ENCODE measurements at regions not wholly inside any gene's neighbourhood (a gene's known extent, or its start where the extent isn't known, plus 50 kb on each side); places are given as distances from the start of the nearest gene placed in this dataset.

DNA sequence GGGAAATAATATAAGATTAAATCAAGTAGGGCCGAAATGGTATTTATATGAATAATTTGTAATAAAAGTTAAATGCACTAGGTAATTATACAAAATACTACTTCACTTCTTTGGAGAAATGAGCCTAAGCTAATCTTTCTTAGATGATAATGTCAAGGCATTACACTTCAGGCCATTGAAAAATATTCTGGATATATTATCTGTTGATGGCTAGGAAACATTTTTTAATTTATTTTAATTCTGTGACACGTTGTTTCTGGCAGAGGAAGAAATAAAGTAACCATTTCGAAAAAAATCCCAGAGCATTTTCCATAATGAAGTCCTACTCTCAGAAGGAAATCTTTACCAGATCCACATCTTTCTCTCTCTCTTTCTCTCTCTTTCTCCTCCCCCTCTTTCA lies 133.9 kb downstream of the MMUT start:
- no peaks in the 10 kb centered on the region for H3K9me3 ChIP-seq
- DNase-seq (no peak), ATAC-seq (no peak)
- H3K36me3 ChIP-seq (ENCODE audit: insufficient read depth in 1 of 2, low read depth in 1 of 2): no peaks in the 10 kb centered on the region
- intact Hi-C loops (cut with DNase I): no loop called here
- no peaks in the 10 kb centered on the region for H3K4me1 ChIP-seq
- H3K27me3 ChIP-seq (ENCODE audit: insufficient read depth in 3 of 3, low read length in 2 of 3): no peaks in the 10 kb centered on the region
- 75 to 82% (median 75%) methylated on average over 3 of the region's 3 CpGs for WGBS, 3 donors
- TF ChIP-seq, protein P1, sequence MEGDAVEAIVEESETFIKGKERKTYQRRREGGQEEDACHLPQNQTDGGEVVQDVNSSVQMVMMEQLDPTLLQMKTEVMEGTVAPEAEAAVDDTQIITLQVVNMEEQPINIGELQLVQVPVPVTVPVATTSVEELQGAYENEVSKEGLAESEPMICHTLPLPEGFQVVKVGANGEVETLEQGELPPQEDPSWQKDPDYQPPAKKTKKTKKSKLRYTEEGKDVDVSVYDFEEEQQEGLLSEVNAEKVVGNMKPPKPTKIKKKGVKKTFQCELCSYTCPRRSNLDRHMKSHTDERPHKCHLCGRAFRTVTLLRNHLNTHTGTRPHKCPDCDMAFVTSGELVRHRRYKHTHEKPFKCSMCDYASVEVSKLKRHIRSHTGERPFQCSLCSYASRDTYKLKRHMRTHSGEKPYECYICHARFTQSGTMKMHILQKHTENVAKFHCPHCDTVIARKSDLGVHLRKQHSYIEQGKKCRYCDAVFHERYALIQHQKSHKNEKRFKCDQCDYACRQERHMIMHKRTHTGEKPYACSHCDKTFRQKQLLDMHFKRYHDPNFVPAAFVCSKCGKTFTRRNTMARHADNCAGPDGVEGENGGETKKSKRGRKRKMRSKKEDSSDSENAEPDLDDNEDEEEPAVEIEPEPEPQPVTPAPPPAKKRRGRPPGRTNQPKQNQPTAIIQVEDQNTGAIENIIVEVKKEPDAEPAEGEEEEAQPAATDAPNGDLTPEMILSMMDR (IDR thresholded peaks at IDR 0.05): no peak
- H3K4me3 ChIP-seq: no peak overlapping the region
- H3K27ac ChIP-seq: no peak overlapping the region

DNA sequence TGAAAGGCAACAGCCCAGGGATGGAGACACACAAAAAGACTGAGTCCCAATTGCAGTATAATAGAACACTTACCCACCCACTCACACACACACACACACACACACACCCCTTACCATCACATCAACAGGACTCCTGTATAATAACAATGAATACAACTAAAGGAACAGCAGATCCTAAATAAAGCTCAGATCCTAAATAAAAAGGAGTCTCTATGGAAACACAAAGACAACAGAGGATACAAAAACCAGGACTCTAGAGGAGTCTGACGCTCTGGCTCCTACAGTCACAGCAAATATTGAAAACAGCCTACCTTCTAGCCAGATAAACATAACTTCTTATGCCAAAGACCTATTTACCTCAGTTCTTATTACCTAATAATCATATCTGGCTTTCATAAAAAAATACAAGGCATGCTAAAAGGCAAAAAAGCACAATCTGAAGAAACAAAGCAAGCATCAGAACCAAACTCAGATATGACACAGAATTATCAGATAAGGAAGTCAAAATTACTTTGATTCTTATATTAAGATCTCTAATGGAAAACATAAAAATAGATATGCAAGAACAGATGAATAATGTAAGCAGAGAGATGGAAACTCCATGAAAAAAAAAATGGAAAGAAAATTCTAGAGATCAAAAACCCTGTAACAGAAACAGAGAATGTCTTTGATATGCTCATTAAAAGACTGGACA lies 134.9 kb downstream of the MMUT start:
- Histone ChIP-seq H3K27me3 (ENCODE audit: insufficient read depth in 3 of 3, low read length in 2 of 3) (no peaks in the 10 kb centered on the region), H3K4me1 (no peaks in the 10 kb centered on the region), H3K9me3 (no peaks in the 10 kb centered on the region), H3K27ac (no peak overlapping the region), H3K4me3 (no peak overlapping the region), H3K36me3 (ENCODE audit: insufficient read depth in 1 of 2, low read depth in 1 of 2) (no peaks in the 10 kb centered on the region)
- ATAC-seq (no peak), DNase-seq (no peak)
- WGBS, 3 donors: 36 to 79% (median 58%) methylated on average over 1 of the region's 1 CpG
- TF ChIP-seq, protein P1 (IDR thresholded peaks at IDR 0.05): no peak
- intact Hi-C loops (cut with DNase I): no loop called here

DNA sequence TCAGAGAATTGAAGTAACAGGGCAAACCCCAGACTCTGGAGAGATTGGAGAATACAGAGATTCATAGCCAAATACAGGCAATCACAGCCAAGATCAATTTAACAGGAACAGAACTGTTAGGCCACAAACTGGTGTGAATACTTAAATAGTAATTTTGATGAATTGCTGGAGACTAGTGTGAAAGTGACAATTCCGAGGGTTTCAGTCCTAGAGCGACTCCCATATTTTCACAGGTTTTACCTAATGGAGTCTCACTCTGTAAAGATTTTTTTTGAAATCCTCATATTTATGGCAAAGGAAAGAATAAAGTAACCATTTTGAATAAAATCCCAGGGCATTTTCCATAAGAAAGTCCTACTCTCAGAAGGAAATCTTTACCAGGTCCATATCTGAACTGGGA lies 135.5 kb downstream of the MMUT start:
- ATAC-seq (no peak), DNase-seq (no peak)
- intact Hi-C loops (cut with DNase I): no loop called here
- no peak overlapping the region for H3K4me3 ChIP-seq
- no peaks in the 10 kb centered on the region for H3K36me3 ChIP-seq (ENCODE audit: insufficient read depth in 1 of 2, low read depth in 1 of 2)
- H3K27me3 ChIP-seq (ENCODE audit: insufficient read depth in 3 of 3, low read length in 2 of 3): no peaks in the 10 kb centered on the region
- H3K4me1 ChIP-seq: no peaks in the 10 kb centered on the region
- no peak overlapping the region for H3K27ac ChIP-seq
- TF ChIP-seq, protein P1 (IDR thresholded peaks at IDR 0.05): no peak
- WGBS, 3 donors: 84 to 91% (median 88%) methylated on average over 2 of the region's 2 CpGs
- H3K9me3 ChIP-seq: no peaks in the 10 kb centered on the region

DNA sequence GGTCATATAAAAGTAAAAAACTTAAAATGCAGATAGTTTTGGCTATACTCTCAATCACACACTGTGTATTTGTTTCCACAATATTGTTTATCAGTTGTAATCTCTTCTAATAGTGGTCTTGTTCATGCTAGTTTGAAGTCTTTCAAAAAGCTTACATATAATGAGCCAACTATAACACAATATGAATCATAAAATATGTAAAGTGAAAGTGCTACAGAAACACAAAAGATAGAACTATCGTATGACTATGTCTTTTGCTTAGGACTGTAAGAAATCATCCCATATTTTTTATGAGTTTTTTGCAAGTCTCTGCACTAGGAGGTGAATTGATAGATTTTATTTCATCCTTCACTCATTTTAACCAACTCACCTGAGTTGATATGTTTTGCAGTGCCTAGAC lies 136.0 kb downstream of the MMUT start:
- TF ChIP-seq, protein P1 (IDR thresholded peaks at IDR 0.05): no peak
- H3K36me3 ChIP-seq (ENCODE audit: insufficient read depth in 1 of 2, low read depth in 1 of 2): no peaks in the 10 kb centered on the region
- H3K4me1 ChIP-seq: no peaks in the 10 kb centered on the region
- peak overlapping the region; percentile 33 for H3K27ac ChIP-seq
- no peaks in the 10 kb centered on the region for H3K27me3 ChIP-seq (ENCODE audit: insufficient read depth in 3 of 3, low read length in 2 of 3)
- H3K9me3 ChIP-seq: no peaks in the 10 kb centered on the region
- WGBS, 3 donors: 76 to 86% (median 80%) methylated on average over 1 of the region's 1 CpG
- intact Hi-C loops (cut with DNase I): no loop called here
- DNase-seq (no peak), ATAC-seq (no peak)
- no peak overlapping the region for H3K4me3 ChIP-seq

DNA sequence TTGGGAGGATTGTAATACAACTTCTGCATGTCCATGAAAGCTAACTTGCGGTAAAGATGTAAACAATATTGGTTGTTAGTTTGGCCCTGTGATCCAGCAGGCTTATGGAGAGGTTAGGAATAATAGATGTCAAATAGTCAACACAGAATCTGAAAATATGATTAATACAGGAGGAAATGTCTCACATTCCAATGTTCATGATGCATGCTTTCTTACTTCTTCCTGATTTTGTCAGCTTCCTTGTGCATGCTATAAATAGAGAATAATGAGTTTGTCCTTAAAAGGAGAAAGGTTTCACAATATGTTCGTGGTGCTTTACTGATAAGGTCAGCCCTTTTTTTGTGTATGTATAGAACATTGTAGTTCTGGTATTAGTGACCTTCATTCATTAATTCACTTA lies 136.7 kb downstream of the MMUT start:
- H3K36me3 ChIP-seq (ENCODE audit: insufficient read depth in 1 of 2, low read depth in 1 of 2): no peaks in the 10 kb centered on the region

More for the DNA sequence above, 136.7 kb downstream of the MMUT start:
- TF ChIP-seq, protein P1 (IDR thresholded peaks at IDR 0.05): no peak
- ATAC-seq: no peak
- Histone ChIP-seq H3K9me3 (no peaks in the 10 kb centered on the region), H3K27ac (peak overlapping the region; percentile 36), H3K4me3 (no peak overlapping the region), H3K27me3 (ENCODE audit: insufficient read depth in 3 of 3, low read length in 2 of 3) (no peaks in the 10 kb centered on the region), H3K4me1 (no peaks in the 10 kb centered on the region)
- DNase-seq: no peak
- intact Hi-C loops (cut with DNase I): no loop called here
- 20 to 28% (median 24%) methylated on average over 2 of the region's 2 CpGs for WGBS, 3 donors

Measured in psoas muscle (tissue), 7 donors.